ENCODE measurements at regions not wholly inside any gene's neighbourhood (a gene's known extent, or its start where the extent isn't known, plus 50 kb on each side); places are given as distances from the start of the nearest gene placed in this dataset.
A peak's percentile ranks its signal among the peaks of the same experiment; 100 is the strongest.

DNA sequence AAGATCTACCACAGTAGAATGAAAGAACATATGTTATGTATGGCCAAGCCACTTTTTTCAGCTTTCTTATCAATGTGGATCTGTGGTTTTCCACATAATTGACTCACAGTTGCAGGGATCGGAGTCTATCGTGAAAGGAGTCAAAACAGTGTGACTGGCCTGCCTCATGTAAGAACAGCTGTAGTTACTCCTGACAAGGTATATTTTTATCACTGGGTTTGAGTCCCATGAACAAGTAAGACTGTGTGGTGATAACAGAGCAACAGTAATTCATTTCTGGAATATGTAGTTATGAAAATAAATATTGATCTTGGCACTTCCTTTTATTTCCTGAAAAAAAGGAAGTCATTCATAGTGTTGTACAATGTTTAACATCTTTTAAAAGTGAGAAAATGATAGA lies 416.6 kb downstream of the KLF12 start:
- peak; percentile 52 for DNase-seq (ENCODE audit: low read depth)
- TF ChIP-seq CTCF (IDR thresholded peaks at IDR 0.05; ENCODE audit: low read length, missing control alignments): no peak
- H3K4me3 ChIP-seq (replicated peaks; ENCODE audit: low read depth, low read length): no peak overlapping the region

DNA sequence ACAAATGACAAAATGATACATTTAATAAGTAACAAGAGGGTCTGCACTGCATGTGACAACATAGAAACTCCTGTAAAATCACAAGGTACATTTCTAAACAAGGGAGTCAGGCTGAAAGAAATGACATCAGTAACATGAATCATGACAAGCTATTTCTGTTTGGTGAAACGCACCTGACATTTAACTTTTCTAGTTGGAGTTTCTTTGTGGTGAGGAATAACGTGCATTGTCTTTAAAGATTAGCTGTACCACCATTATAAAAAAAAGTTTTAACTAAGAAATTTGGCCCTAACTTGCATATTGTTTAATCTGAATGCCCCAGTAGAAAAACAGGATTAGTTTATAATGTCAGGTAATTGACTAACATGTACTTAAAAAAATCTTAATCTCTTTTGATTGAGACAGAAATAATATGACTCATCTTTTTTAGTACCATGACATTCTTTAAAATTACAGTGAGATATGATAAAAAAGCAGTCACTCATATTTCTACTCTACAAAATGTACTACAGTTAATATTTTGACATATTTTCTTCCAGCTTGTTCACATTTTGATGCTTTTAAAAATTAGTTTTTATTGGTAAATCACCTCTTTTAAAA lies 418.2 kb downstream of the KLF12 start:
- TF ChIP-seq CTCF (IDR thresholded peaks at IDR 0.05; ENCODE audit: low read length, missing control alignments): no peak
- no peak for DNase-seq (ENCODE audit: low read depth)
- H3K4me3 ChIP-seq (replicated peaks; ENCODE audit: low read depth, low read length): no peak overlapping the region

GRCh38 chr13:73715114-73715910 lies 418.9 kb downstream of the KLF12 start:
- DNase-seq (ENCODE audit: low read depth): no peak
- no peak for TF ChIP-seq CTCF (IDR thresholded peaks at IDR 0.05; ENCODE audit: low read length, missing control alignments)
- H3K4me3 ChIP-seq (replicated peaks; ENCODE audit: low read depth, low read length): no peak overlapping the region

GRCh38 chr13:73714522-73714921 lies 419.7 kb downstream of the KLF12 start:
- H3K4me3 ChIP-seq (replicated peaks; ENCODE audit: low read depth, low read length): no peak overlapping the region
- DNase-seq (ENCODE audit: low read depth): no peak
- TF ChIP-seq CTCF (IDR thresholded peaks at IDR 0.05; ENCODE audit: low read length, missing control alignments): no peak

GRCh38 chr13:73708393-73708985 lies 425.7 kb downstream of the KLF12 start:
- no peak overlapping the region for H3K4me3 ChIP-seq (replicated peaks; ENCODE audit: low read depth, low read length)
- peak; percentile 87 for DNase-seq (ENCODE audit: low read depth)
- TF ChIP-seq CTCF (IDR thresholded peaks at IDR 0.05; ENCODE audit: low read length, missing control alignments): peak; percentile 93

GRCh38 chr13:73704587-73704986 lies 429.6 kb downstream of the KLF12 start:
- H3K4me3 ChIP-seq (replicated peaks; ENCODE audit: low read depth, low read length): no peak overlapping the region
- no peak for DNase-seq (ENCODE audit: low read depth)
- TF ChIP-seq CTCF (IDR thresholded peaks at IDR 0.05; ENCODE audit: low read length, missing control alignments): no peak

Measured in fibroblast of pulmonary artery (primary cell).